ENCODE measurements at regions not wholly inside any gene's neighbourhood (a gene's known extent, or its start where the extent isn't known, plus 50 kb on each side); places are given as distances from the start of the nearest gene placed in this dataset.

- no peak for TF ChIP-seq CTCF (IDR thresholded peaks at IDR 0.05; ENCODE audit: low read length, missing control alignments)
- H3K4me3 ChIP-seq (replicated peaks; ENCODE audit: low read depth, low read length): no peak overlapping the region
- no peak for DNase-seq (ENCODE audit: low read depth)
Observed at GRCh38 chr12:112575559-112576067, 156.9 kb downstream of the PTPN11 start.

- no peak for DNase-seq (ENCODE audit: low read depth)
- H3K4me3 ChIP-seq (replicated peaks; ENCODE audit: low read depth, low read length): no peak overlapping the region
- no peak for TF ChIP-seq CTCF (IDR thresholded peaks at IDR 0.05; ENCODE audit: low read length, missing control alignments)
Observed at GRCh38 chr12:112577473-112578329, 159.0 kb downstream of the PTPN11 start.

- H3K4me3 ChIP-seq (replicated peaks; ENCODE audit: low read depth, low read length): no peak overlapping the region
- TF ChIP-seq CTCF (IDR thresholded peaks at IDR 0.05; ENCODE audit: low read length, missing control alignments): no peak
- no peak for DNase-seq (ENCODE audit: low read depth)
Observed at GRCh38 chr12:112584266-112584722, 165.5 kb downstream of the PTPN11 start.

GRCh38 chr12:112586148-112586783, 167.5 kb downstream of the PTPN11 start:
- no peak overlapping the region for H3K4me3 ChIP-seq (replicated peaks; ENCODE audit: low read depth, low read length)
- no peak for TF ChIP-seq CTCF (IDR thresholded peaks at IDR 0.05; ENCODE audit: low read length, missing control alignments)
- DNase-seq (ENCODE audit: low read depth): no peak

GRCh38 chr12:112589275-112589674, 170.5 kb downstream of the PTPN11 start:
- H3K4me3 ChIP-seq (replicated peaks; ENCODE audit: low read depth, low read length): no peak overlapping the region

GRCh38 chr12:112590281-112590680, 171.5 kb downstream of the PTPN11 start:
- no peak for DNase-seq (ENCODE audit: low read depth)
- TF ChIP-seq CTCF (IDR thresholded peaks at IDR 0.05; ENCODE audit: low read length, missing control alignments): no peak
- no peak overlapping the region for H3K4me3 ChIP-seq (replicated peaks; ENCODE audit: low read depth, low read length)

More at GRCh38 chr12:112589275-112589674, 170.5 kb downstream of the PTPN11 start:
- no peak for TF ChIP-seq CTCF (IDR thresholded peaks at IDR 0.05; ENCODE audit: low read length, missing control alignments)
- no peak for DNase-seq (ENCODE audit: low read depth)

All from fibroblast of pulmonary artery (primary cell).